ENCODE measurements at regions not wholly inside any gene's neighbourhood (a gene's known extent, or its start where the extent isn't known, plus 50 kb on each side); places are given as distances from the start of the nearest gene placed in this dataset.

- TF ChIP-seq TARDBP (IDR thresholded peaks at IDR 0.05) (no peak), FOXK2 (IDR thresholded peaks at IDR 0.05) (no peak), ELF4 (IDR thresholded peaks at IDR 0.05) (no peak), BHLHE40 (IDR thresholded peaks at IDR 0.05; ENCODE audit: borderline replicate concordance) (no peak), FOXA1 (IDR thresholded peaks at IDR 0.05) (no peak), PKNOX1 (IDR thresholded peaks at IDR 0.05) (no peak)
Observed at GRCh38 chr16:6095414-6095813, 997.8 kb upstream of the EEF2KMT start.
